Right cardiac atrium (tissue), 5 donors: ENCODE measurements at regions not wholly inside any gene's neighbourhood (a gene's known extent, or its start where the extent isn't known, plus 50 kb on each side); places are given as distances from the start of the nearest gene placed in this dataset.
A peak's percentile ranks its signal among the peaks of the same experiment; 100 is the strongest.
"Not testable (repeated sequence)": the region's sequence is repeated elsewhere in the genome, so short reads cannot be mapped to it uniquely, and the experiment has no call there.

ENCODE experiments used
- ATAC-seq, 2 donors: fragments of 200-7000 bp; cut with Tn5 transposase; one replicate each; pipeline versions ENCODE4 v1.8.0 to v1.9.1; 2020; ENCODE audit warnings: moderate library complexity in 2 of 2, mild to moderate bottlenecking in 1 of 2
- DNase-seq, 3 donors: peaks; one replicate each; pipeline ENCODE4 v3.0.0-alpha.2; 2020
- H3K27ac ChIP-seq: one replicate; pipeline ENCODE4 v1.5.1; 2013; ENCODE audit warnings: mild to moderate bottlenecking, low read length, control low read depth, moderate library complexity
- H3K27me3 ChIP-seq: one replicate; pipeline ENCODE4 v1.6.1; 2013; ENCODE audit not compliant: control insufficient read depth, insufficient read depth
- H3K4me1 ChIP-seq: one replicate; pipeline ENCODE4 v1.6.1; 2013; ENCODE audit warnings: low read length; ENCODE audit not compliant: control insufficient read depth, insufficient read depth
- H3K4me3 ChIP-seq: one replicate; pipeline ENCODE4 v1.5.1; 2013; ENCODE audit warnings: low read length, control low read depth
- H3K9me3 ChIP-seq: one replicate; pipeline ENCODE4 v1.6.1; 2013; ENCODE audit warnings: low read length; ENCODE audit not compliant: control insufficient read depth
- WGBS: extraction: QIAGEN DNeasy Blood & Tissue Kit; methylation state at CpG from one replicate; pipeline ENCODE4 v1.1.7; 2013; 5-methylcytosine and 5-hydroxymethylcytosine counted together
- intact Hi-C, 4 donors: fragments of 100-400 bp; cut with DNase I; formaldehyde crosslinking; loops; one replicate each; pipeline versions ENCODE4 v1.11.0 to v1.14.0; 2022 to 2023
- donor health status: healthy with polysubstance abuse.
- donor health status: DM: no; HTN: yes; CAD: no.
- donor health status: DM: no; HTN: no; CAD: no.
- donor health status: DM: no; HTN: yes; CAD: no; lungs with severe emphysema.
- donor health status: DM: yes; HTN: yes; CAD: no.

DNA sequence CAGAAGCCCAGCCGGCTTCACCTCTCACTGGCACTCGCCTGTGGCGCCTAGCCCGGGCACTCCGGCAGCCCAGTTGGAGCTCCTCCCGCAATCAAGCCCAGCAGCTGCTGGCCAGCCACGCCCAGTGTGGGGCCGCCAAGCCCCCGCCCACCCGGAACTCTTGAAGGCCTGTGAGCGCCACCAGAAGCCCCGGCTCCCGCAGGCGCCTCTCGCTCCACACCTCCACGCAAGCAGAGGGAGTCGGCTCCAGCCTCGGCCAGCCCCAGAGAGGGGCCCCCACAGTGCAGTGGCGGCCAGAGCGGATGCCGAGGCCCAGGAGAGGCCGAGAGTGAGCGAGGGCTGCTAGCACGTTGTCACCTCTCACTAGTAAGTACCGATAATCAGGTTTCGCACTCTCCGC, 240.7 kb downstream of the TFEC start:
- no peaks in the 10 kb centered on the region for H3K27me3 ChIP-seq
- DNase-seq (peak in 1 of 3 donors; percentile 38), ATAC-seq (no peak)
- no peaks in the 10 kb centered on the region for H3K4me1 ChIP-seq
- H3K27ac ChIP-seq = no peak overlapping the region
- WGBS = 90% methylated on average over 27 of the region's 27 CpGs
- no peak overlapping the region for H3K4me3 ChIP-seq
- H3K9me3 ChIP-seq = no peaks in the 10 kb centered on the region
- intact Hi-C loops = no loop called here

DNA sequence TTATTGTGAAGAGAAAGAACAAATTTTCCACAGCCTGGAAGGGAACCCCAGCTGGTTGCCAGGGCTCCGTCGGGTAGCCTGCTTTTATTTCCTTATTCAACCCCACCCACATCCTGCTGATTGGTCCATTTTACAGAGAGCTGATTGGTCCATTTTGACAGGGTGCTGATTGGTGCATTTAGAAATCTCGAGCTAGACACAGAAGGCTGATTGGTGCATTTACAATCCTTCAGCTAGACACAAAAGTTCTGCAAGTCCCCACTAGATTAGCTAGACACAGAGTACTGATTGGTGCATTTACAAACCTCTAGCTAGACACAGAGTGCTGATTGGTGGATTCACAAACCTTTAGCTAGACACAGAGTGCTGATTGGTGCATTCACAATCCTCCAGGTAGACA, 241.1 kb downstream of the TFEC start:
- H3K27me3 ChIP-seq, DNase-seq, intact Hi-C loops, H3K4me3 ChIP-seq, H3K4me1 ChIP-seq, H3K9me3 ChIP-seq, ATAC-seq, H3K27ac ChIP-seq: not testable (repeated sequence)
- 84% methylated on average over 3 of the region's 3 CpGs for WGBS

DNA sequence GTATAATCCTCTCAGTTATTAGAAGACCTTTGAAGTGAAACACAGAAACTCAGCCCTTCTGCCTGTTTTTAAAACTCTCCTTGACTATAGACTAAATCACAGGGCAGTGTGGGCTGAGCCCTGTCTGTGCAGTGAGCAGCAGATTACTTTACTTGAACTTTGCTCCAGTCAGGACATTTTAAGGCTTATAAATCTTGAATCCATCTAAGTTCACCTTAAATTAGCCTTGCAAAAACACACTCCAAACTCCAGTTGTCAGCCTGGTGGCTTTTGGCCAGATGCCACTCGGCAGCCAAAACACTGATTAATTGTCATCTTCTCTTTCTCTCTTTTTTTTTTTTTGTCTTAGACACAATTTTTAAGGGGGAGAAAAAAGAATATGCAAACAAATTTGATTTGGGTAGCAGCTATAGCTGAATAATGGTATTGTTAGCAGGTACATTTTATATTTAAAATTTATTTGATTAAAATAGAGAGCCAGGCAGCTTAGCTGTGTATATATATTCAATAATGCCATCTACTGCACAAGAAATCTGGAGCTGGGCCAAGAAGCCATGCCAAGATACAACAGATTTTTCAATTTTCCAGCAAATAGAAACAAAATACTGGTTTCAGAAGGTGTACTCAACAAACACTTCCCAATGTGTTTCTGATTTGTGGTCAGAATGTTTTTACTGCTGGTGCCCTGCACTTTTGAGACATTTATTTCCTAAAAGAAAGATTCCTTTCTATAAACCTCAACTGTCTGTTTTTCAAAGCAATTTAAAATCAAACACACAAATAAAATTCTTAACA, 247.7 kb downstream of the TFEC start:
- H3K9me3 ChIP-seq = no peaks in the 10 kb centered on the region
- no peak overlapping the region for H3K27ac ChIP-seq
- no peaks in the 10 kb centered on the region for H3K27me3 ChIP-seq
- no peaks in the 10 kb centered on the region for H3K4me1 ChIP-seq
- intact Hi-C loops = no loop called here
- no peak overlapping the region for H3K4me3 ChIP-seq
- DNase-seq (peak in 1 of 3 donors; percentile 42), ATAC-seq (no peak)
- WGBS = 7% methylated on average over 1 of the region's 1 CpG

DNA sequence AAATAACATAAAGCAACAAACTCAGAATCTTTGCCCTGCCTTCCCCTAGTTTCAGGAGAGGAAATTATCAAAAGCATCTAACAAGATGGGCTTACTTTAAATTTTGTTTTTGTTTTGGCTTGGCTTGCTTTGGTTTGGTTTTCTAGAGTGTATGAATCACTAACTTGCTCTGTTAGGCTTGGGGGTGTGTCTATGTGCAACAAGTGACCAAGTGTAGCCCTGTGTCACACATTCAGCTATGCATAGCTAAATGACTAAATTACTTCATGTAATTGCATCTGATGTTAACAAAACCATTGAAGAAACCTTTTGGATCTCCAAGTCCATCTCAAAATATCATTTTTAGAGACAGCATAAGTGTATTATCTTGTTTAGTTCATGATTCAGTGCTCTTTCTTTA, 251.0 kb downstream of the TFEC start:
- no peak for ATAC-seq
- Histone ChIP-seq H3K4me1 (no peaks in the 10 kb centered on the region), H3K9me3 (no peaks in the 10 kb centered on the region), H3K27me3 (no peaks in the 10 kb centered on the region), H3K27ac (no peak overlapping the region), H3K4me3 (no peak overlapping the region)
- intact Hi-C loops = no loop called here
- no peak for DNase-seq

DNA sequence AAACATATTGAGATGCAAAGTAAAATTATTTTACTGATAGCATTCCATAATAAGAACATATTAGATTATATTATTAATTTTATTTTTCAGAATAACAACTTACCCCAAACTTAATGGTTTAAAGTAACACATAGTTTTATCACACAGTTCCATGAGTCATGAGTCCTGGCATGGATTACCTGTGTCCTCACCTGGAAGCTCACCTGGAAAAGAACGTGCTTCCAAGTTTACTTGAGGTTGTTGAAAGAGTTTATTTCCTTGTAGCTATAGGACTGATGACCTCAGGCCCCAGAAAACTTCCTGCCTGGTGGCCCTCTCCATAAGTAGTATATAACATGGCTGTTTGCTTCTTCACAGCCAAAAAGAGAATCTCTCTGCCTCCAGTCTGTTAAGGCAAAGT, 254.6 kb downstream of the TFEC start:
- Histone ChIP-seq H3K4me3 (no peak overlapping the region), H3K9me3 (no peaks in the 10 kb centered on the region), H3K27me3 (no peaks in the 10 kb centered on the region), H3K27ac (no peak overlapping the region), H3K4me1 (no peaks in the 10 kb centered on the region)
- WGBS = 76% methylated on average over 1 of the region's 1 CpG
- no peak for ATAC-seq
- no peak for DNase-seq
- intact Hi-C loops = no loop called here

DNA sequence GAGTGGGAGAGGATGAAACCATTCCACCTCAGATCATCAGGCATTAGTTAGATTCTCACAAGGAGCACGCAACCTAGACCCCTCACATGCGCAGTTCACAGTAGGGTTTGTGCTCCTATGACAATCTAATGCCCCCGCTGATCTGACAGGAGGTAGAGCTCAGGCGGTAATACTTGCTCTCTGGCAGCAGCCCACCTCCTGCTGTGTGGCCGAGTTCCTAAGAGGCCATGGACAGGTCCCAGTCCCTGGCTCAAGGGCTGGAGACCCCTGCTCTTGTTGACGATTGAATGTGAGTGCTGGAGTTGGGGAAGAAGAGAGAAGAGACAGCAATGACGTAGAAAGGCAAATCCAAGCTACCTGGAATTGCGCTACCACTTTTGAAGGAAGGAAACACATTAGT, 267.2 kb downstream of the TFEC start:
- H3K9me3 ChIP-seq = no peaks in the 10 kb centered on the region
- DNase-seq = peak in 1 of 3 donors; percentile 14
- no peak for ATAC-seq
- no peaks in the 10 kb centered on the region for H3K4me1 ChIP-seq
- no peak overlapping the region for H3K4me3 ChIP-seq
- no peak overlapping the region for H3K27ac ChIP-seq
- WGBS = 75% methylated on average over 8 of the region's 8 CpGs
- intact Hi-C loops = no loop called here
- no peaks in the 10 kb centered on the region for H3K27me3 ChIP-seq

DNA sequence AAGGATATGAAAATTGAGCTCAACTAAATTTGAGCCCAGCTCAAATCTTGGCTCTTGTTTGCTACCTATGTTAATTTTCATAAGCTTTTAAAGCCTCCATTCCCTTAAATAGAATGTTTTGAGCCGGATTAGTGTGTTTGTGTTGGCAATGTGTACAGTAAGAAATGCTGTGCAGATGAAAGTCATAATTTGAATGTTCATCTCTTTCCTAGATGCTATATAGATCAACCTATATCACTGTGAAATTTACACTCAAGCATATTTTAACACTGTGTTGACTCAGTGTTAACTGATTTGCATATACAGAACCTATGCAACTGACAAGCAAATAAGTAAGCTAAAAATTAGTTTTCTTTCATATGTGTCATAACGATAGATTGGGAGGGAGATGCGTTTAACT, 272.5 kb downstream of the TFEC start:
- Histone ChIP-seq H3K9me3 (no peaks in the 10 kb centered on the region), H3K4me3 (no peak overlapping the region), H3K4me1 (no peaks in the 10 kb centered on the region), H3K27me3 (no peaks in the 10 kb centered on the region), H3K27ac (no peak overlapping the region)
- DNase-seq = no peak
- 79% methylated on average over 3 of the region's 3 CpGs for WGBS
- intact Hi-C loops = no loop called here
- no peak for ATAC-seq

DNA sequence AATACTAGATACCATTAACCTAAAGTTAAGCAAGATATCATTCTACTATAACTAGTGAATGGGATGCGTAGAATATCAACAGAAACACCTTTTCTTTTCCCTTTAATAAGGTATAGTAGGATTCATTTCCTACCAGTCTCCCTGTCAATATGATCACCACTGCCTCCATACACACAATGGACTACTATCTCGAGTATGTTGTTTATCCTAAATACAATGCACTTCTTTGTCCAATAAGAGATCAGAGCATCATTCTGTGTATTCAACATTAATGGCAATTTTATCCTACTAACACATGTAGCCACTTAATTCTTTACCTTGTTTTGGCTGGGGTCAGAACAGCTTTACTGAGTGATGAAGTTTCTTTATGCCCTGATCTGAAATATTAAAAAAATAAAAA, 276.3 kb downstream of the TFEC start:
- intact Hi-C loops = no loop called here
- Histone ChIP-seq H3K27ac (no peak overlapping the region), H3K4me1 (no peaks in the 10 kb centered on the region), H3K27me3 (no peaks in the 10 kb centered on the region), H3K4me3 (no peak overlapping the region), H3K9me3 (no peaks in the 10 kb centered on the region)
- DNase-seq (no peak), ATAC-seq (no peak)
- 75% methylated on average over 2 of the region's 2 CpGs for WGBS

DNA sequence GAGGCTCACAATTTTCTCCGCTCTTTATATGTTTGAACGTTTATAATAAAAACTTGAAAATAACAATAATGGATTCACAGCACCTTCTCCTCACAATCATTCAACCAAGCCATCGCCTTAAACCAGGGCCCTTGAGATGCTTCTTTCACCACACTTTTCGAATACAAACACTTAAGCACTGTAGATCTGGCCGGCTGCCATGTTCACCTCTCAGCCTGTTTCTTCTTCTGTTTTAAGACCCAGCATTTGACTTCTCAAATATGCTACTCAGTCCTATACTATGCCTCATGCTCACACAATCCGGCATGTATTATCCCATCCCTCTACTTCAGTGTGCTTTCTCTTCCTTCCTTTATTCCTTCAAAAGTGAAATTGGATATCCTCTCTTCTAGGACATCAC, 280.6 kb downstream of the TFEC start:
- no peak for DNase-seq
- H3K4me1 ChIP-seq = no peaks in the 10 kb centered on the region
- H3K27ac ChIP-seq = no peak overlapping the region
- H3K4me3 ChIP-seq = no peak overlapping the region
- H3K9me3 ChIP-seq = no peaks in the 10 kb centered on the region
- no peaks in the 10 kb centered on the region for H3K27me3 ChIP-seq
- WGBS = 67% methylated on average over 6 of the region's 6 CpGs
- intact Hi-C loops = no loop called here
- no peak for ATAC-seq

DNA sequence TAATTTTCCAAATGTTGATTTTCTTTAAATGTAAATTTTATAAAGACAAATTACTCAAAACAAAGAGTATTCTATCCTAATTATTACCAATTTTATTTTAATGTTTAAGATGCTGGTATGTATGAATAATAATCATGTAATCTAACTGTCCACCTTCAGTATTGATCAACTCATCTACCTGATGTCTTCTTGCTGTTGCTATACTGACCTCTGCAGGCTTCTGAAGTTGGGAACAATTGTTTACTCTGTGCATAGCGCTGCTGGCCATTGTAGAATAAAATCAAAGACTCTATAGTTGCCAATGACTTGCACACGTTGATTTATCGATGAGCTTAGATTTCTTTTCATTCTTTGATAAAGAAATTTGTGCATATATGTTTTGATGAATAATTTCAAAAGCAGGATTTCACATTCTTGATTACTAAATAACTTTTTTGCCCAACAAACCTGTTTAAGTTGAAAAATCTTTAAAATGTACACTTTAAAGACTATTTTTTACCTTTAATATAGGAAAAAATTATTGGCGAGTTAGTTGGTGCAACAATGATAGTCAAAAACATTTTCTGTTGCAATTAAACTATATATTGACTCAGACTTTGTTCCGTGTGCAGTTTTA, 282.3 kb downstream of the TFEC start:
- Histone ChIP-seq H3K4me3 (no peak overlapping the region), H3K27ac (no peak overlapping the region), H3K4me1 (no peaks in the 10 kb centered on the region), H3K9me3 (no peaks in the 10 kb centered on the region), H3K27me3 (no peaks in the 10 kb centered on the region)
- intact Hi-C loops = no loop called here
- ATAC-seq (no peak), DNase-seq (no peak)
- 56% methylated on average over 5 of the region's 5 CpGs for WGBS

DNA sequence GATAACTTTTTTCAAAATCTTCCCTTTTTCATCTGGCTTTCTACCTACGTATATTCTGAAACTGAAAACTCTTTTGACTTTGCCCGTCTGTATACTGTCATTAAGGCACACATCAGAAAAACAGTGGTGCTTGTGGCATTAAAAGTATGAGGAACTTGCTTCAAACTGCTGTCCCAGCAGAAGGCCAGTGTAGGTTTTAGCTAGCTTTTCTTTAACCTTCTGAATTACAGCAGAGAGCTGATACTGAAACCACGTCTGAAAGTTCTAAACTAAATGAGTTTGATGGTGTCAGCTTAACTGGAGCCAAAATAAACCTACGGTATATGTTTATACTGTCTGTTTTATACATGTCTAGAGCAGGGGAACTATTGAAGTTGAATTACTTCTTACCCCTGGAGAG, 283.4 kb downstream of the TFEC start:
- Histone ChIP-seq H3K4me3 (no peak overlapping the region), H3K27me3 (no peaks in the 10 kb centered on the region), H3K9me3 (no peaks in the 10 kb centered on the region), H3K27ac (no peak overlapping the region), H3K4me1 (no peaks in the 10 kb centered on the region)
- ATAC-seq (no peak), DNase-seq (no peak)
- 56% methylated on average over 4 of the region's 4 CpGs for WGBS
- intact Hi-C loops = no loop called here

DNA sequence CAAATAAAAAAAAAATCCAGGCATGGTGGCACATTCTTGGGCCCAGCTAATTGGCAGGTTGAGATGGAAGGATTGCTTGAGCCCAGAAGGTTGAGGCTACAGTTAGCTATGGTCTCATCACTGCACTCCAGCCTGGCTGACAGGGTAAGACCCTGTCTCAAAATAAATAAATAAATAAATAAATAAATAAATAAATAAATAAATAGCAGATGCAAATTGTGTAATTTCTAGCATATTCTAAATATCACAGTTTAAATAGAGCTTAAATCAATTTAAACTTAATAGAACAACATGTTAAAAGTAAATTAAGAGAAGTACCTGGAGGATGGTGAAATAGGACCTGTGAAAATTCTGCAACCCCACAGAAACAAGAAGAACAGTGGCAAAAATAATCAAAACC, 290.5 kb downstream of the TFEC start:
- no peak for ATAC-seq
- intact Hi-C loops = no loop called here
- H3K4me3 ChIP-seq = no peak overlapping the region
- H3K4me1 ChIP-seq = no peaks in the 10 kb centered on the region
- DNase-seq = no peak
- no peaks in the 10 kb centered on the region for H3K27me3 ChIP-seq
- no peak overlapping the region for H3K27ac ChIP-seq
- no peaks in the 10 kb centered on the region for H3K9me3 ChIP-seq
